Activated naive CD8-positive, alpha-beta T cell treated with anti-CD3 and anti-CD28 coated beads, Interleukin-2, amount 10 ng/mL, durations not matched to agents 7 days and 5 days (primary cell): ENCODE measurements at regions not wholly inside any gene's neighbourhood (a gene's known extent, or its start where the extent isn't known, plus 50 kb on each side); places are given as distances from the start of the nearest gene placed in this dataset.

Source experiments
- ATAC-seq: fragments of 150-1000 bp; cut with Tn5 transposase; one replicate; pipeline ENCODE4 v1.10.0; 2021; ENCODE audit warnings: low read depth, moderate library complexity
- POLR2A ChIA-PET: fragments of 350-600 bp; sonication (Branson Sonifier 250); formaldehyde crosslinking; loops from one replicate; lab custom pipeline; 2021; ENCODE audit warnings: antibody characterized with exemption; lab: Charles Lee
- DNase-seq: peaks from one replicate; pipeline ENCODE4 v3.0.0; 2021
- H3K27ac Mint-ChIP-seq: one replicate; pipeline ENCODE4 v1.8.0; 2022; ENCODE audit warnings: mild to moderate bottlenecking, mixed read lengths
- H3K27me3 Mint-ChIP-seq: one replicate; pipeline ENCODE4 v1.8.0; 2022; ENCODE audit warnings: mild to moderate bottlenecking, moderate library complexity, mixed read lengths
- H3K36me3 Mint-ChIP-seq: one replicate; pipeline ENCODE4 v1.8.0; 2021; ENCODE audit warnings: mild to moderate bottlenecking, mixed read lengths
- H3K4me1 Mint-ChIP-seq: one replicate; pipeline ENCODE4 v1.8.0; 2021; ENCODE audit warnings: mixed read lengths
- H3K4me3 Mint-ChIP-seq: one replicate; pipeline ENCODE4 v1.8.0; 2022; ENCODE audit warnings: mild to moderate bottlenecking, moderate library complexity, mixed read lengths
- H3K9me3 Mint-ChIP-seq: one replicate; pipeline ENCODE4 v1.8.0; 2021; ENCODE audit warnings: mixed read lengths

DNA sequence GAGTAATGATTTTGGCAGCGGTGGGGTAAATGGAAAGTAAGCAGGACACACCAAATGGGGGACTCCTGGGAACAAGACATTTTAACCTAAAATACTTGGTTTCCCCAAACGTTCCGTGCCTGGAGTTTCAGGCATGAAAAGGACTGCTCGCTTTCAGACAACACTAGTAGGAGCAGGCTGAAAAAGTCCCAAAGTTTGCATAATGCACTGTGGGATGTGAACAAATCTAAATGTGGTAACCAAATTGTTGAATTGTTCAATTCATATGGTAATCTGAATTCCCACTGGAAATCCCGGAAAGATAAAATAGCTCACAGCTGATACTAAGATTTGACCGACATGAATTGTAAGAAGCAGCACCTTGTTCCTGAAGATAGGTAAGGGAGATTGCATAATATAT, 467.2 kb upstream of the ARGLU1 start:
- Mint-ChIP-seq H3K4me3 (no peak overlapping the region), H3K36me3 (no peaks in the 10 kb centered on the region), H3K27ac (no peak overlapping the region), H3K9me3 (peaks cover 5% of the 10 kb centered on the region), H3K27me3 (no peaks in the 10 kb centered on the region), H3K4me1 (no peaks in the 10 kb centered on the region)
- POLR2A ChIA-PET: no interaction called here
- no peak for ATAC-seq
- no peak for DNase-seq

GRCh38 chr13:107034236-107034872, 466.4 kb upstream of the ARGLU1 start:
- POLR2A ChIA-PET: no interaction called here
- H3K27ac Mint-ChIP-seq: no peak overlapping the region
- H3K4me1 Mint-ChIP-seq: no peaks in the 10 kb centered on the region

GRCh38 chr13:107031716-107032115, 463.8 kb upstream of the ARGLU1 start:
- Mint-ChIP-seq H3K9me3 (peaks cover 7% of the 10 kb centered on the region), H3K27me3 (no peaks in the 10 kb centered on the region)
- POLR2A ChIA-PET: no interaction called here

More at GRCh38 chr13:107034236-107034872, 466.4 kb upstream of the ARGLU1 start:
- Mint-ChIP-seq H3K27me3 (no peaks in the 10 kb centered on the region), H3K36me3 (no peaks in the 10 kb centered on the region), H3K9me3 (peaks cover 5% of the 10 kb centered on the region), H3K4me3 (no peak overlapping the region)
- DNase-seq (no peak), ATAC-seq (no peak)

GRCh38 chr13:107028751-107029150, 460.8 kb upstream of the ARGLU1 start:
- Mint-ChIP-seq H3K9me3 (peaks cover 2% of the 10 kb centered on the region), H3K4me3 (no peak overlapping the region), H3K27me3 (no peaks in the 10 kb centered on the region), H3K36me3 (no peaks in the 10 kb centered on the region), H3K27ac (no peak overlapping the region), H3K4me1 (no peaks in the 10 kb centered on the region)
- no peak for ATAC-seq
- DNase-seq: no peak
- POLR2A ChIA-PET: no interaction called here

More at GRCh38 chr13:107031716-107032115, 463.8 kb upstream of the ARGLU1 start:
- Mint-ChIP-seq H3K36me3 (no peaks in the 10 kb centered on the region), H3K4me1 (no peaks in the 10 kb centered on the region), H3K4me3 (no peak overlapping the region), H3K27ac (no peak overlapping the region)
- ATAC-seq: no peak
- no peak for DNase-seq

DNA sequence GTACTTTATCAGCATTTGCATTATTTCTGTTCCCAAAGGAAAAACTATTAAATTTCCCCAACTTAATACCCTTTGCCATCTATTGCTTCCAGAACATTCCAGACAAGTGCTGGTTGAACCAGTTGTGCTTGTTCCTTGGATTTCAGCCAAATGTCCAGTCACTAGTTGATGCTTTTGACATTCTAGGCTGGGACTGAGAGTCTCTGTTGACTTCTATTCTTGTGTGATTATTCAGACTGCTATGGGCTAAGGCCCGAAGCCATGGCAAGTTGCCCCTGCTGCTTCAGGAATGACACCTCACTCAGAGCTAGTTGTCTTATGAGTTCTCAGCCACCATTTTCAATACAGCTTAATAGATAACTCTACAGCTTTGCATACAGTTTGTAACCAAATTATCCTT, 458.1 kb upstream of the ARGLU1 start:
- H3K36me3 Mint-ChIP-seq: no peaks in the 10 kb centered on the region
- no peaks in the 10 kb centered on the region for H3K4me1 Mint-ChIP-seq
- no peaks in the 10 kb centered on the region for H3K27me3 Mint-ChIP-seq
- POLR2A ChIA-PET: no interaction called here
- H3K9me3 Mint-ChIP-seq: peaks cover 2% of the 10 kb centered on the region
- no peak for ATAC-seq
- DNase-seq: no peak
- H3K4me3 Mint-ChIP-seq: no peak overlapping the region
- no peak overlapping the region for H3K27ac Mint-ChIP-seq

DNA sequence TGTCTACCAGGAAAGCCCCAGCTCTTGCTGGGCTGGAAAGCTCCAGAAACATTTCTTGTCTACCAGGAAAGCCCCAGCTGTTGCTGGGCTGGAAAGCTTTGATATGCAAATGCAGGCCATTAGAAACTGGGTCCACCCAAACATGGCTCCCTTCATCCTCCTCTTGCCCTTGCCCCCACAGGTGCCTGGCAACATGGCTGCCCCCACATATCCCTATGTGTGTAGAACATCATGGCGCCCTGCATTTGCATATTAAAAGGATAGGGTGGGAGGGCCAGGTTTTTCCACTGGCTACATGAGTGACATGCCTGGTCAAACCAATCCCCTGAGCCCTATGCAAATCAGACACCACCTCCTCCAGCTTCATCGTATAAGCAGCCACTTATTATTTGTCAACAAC, 455.4 kb upstream of the ARGLU1 start:
- DNase-seq: no peak
- H3K27me3 Mint-ChIP-seq: no peaks in the 10 kb centered on the region
- peaks cover 4% of the 10 kb centered on the region for H3K9me3 Mint-ChIP-seq
- no peak for ATAC-seq
- no peaks in the 10 kb centered on the region for H3K36me3 Mint-ChIP-seq
- H3K4me3 Mint-ChIP-seq: no peak overlapping the region
- POLR2A ChIA-PET: no interaction called here
- no peaks in the 10 kb centered on the region for H3K4me1 Mint-ChIP-seq
- no peak overlapping the region for H3K27ac Mint-ChIP-seq

GRCh38 chr13:107020393-107020792, 452.5 kb upstream of the ARGLU1 start:
- H3K9me3 Mint-ChIP-seq: peaks cover 3% of the 10 kb centered on the region
- H3K36me3 Mint-ChIP-seq: no peaks in the 10 kb centered on the region
- POLR2A ChIA-PET: no interaction called here
- H3K27ac Mint-ChIP-seq: no peak overlapping the region
- H3K4me3 Mint-ChIP-seq: no peak overlapping the region
- ATAC-seq (no peak), DNase-seq (no peak)
- no peaks in the 10 kb centered on the region for H3K27me3 Mint-ChIP-seq
- H3K4me1 Mint-ChIP-seq: no peaks in the 10 kb centered on the region

- DNase-seq: no peak
- Mint-ChIP-seq H3K27ac (no peak overlapping the region), H3K36me3 (no peaks in the 10 kb centered on the region)
Measured at GRCh38 chr13:107018285-107018684, 450.3 kb upstream of the ARGLU1 start.

GRCh38 chr13:107006661-107007060, 438.7 kb upstream of the ARGLU1 start:
- Mint-ChIP-seq H3K27ac (no peak overlapping the region), H3K27me3 (no peaks in the 10 kb centered on the region), H3K9me3 (no peaks in the 10 kb centered on the region), H3K36me3 (no peaks in the 10 kb centered on the region), H3K4me3 (no peak overlapping the region), H3K4me1 (no peaks in the 10 kb centered on the region)
- DNase-seq: no peak
- no peak for ATAC-seq
- POLR2A ChIA-PET: no interaction called here

More at GRCh38 chr13:107018285-107018684, 450.3 kb upstream of the ARGLU1 start:
- H3K9me3 Mint-ChIP-seq: peaks cover 3% of the 10 kb centered on the region
- H3K4me1 Mint-ChIP-seq: no peaks in the 10 kb centered on the region
- POLR2A ChIA-PET: no interaction called here
- H3K4me3 Mint-ChIP-seq: no peak overlapping the region
- no peak for ATAC-seq
- no peaks in the 10 kb centered on the region for H3K27me3 Mint-ChIP-seq

GRCh38 chr13:107005577-107005976, 437.6 kb upstream of the ARGLU1 start:
- no peaks in the 10 kb centered on the region for H3K9me3 Mint-ChIP-seq
- no peaks in the 10 kb centered on the region for H3K27me3 Mint-ChIP-seq
- H3K36me3 Mint-ChIP-seq: no peaks in the 10 kb centered on the region
- POLR2A ChIA-PET: no interaction called here
- DNase-seq (no peak), ATAC-seq (no peak)
- H3K27ac Mint-ChIP-seq: no peak overlapping the region
- no peak overlapping the region for H3K4me3 Mint-ChIP-seq
- H3K4me1 Mint-ChIP-seq: no peaks in the 10 kb centered on the region

GRCh38 chr13:107003911-107004310, 436.0 kb upstream of the ARGLU1 start:
- H3K4me1 Mint-ChIP-seq: no peaks in the 10 kb centered on the region
- POLR2A ChIA-PET: no interaction called here
- H3K27ac Mint-ChIP-seq: no peak overlapping the region
- H3K27me3 Mint-ChIP-seq: no peaks in the 10 kb centered on the region
- no peak overlapping the region for H3K4me3 Mint-ChIP-seq
- no peaks in the 10 kb centered on the region for H3K36me3 Mint-ChIP-seq
- H3K9me3 Mint-ChIP-seq: no peaks in the 10 kb centered on the region
- ATAC-seq (no peak), DNase-seq (no peak)

DNA sequence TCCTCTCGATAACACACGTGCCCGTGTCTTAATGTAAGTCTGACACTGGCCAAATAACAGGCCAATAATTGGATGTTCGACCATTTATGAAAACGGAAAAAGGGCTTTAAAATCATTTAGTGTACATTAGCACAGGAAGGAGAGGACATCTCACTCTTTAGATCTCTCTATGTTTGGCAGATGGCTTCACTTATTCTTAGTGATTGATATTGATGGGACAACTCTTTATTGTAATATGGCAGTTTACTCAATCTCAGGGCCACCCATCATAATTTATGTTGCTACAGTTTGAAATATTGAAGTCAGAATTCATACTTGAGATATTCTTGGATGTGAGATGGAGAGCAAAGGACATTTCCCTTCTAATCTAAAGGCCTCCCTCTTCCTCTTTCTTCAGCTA, 430.7 kb upstream of the ARGLU1 start:
- ATAC-seq (no peak), DNase-seq (no peak)
- no peak overlapping the region for H3K27ac Mint-ChIP-seq
- POLR2A ChIA-PET: no interaction called here
- H3K36me3 Mint-ChIP-seq: no peaks in the 10 kb centered on the region
- no peaks in the 10 kb centered on the region for H3K4me1 Mint-ChIP-seq
- peaks cover 2% of the 10 kb centered on the region for H3K9me3 Mint-ChIP-seq
- no peaks in the 10 kb centered on the region for H3K27me3 Mint-ChIP-seq
- no peak overlapping the region for H3K4me3 Mint-ChIP-seq

GRCh38 chr13:106997696-106998095, 429.8 kb upstream of the ARGLU1 start:
- ATAC-seq: no peak
- Mint-ChIP-seq H3K36me3 (no peaks in the 10 kb centered on the region), H3K27me3 (no peaks in the 10 kb centered on the region), H3K9me3 (peaks cover 2% of the 10 kb centered on the region), H3K4me1 (no peaks in the 10 kb centered on the region), H3K4me3 (no peak overlapping the region), H3K27ac (no peak overlapping the region)
- POLR2A ChIA-PET: no interaction called here
- DNase-seq: no peak

DNA sequence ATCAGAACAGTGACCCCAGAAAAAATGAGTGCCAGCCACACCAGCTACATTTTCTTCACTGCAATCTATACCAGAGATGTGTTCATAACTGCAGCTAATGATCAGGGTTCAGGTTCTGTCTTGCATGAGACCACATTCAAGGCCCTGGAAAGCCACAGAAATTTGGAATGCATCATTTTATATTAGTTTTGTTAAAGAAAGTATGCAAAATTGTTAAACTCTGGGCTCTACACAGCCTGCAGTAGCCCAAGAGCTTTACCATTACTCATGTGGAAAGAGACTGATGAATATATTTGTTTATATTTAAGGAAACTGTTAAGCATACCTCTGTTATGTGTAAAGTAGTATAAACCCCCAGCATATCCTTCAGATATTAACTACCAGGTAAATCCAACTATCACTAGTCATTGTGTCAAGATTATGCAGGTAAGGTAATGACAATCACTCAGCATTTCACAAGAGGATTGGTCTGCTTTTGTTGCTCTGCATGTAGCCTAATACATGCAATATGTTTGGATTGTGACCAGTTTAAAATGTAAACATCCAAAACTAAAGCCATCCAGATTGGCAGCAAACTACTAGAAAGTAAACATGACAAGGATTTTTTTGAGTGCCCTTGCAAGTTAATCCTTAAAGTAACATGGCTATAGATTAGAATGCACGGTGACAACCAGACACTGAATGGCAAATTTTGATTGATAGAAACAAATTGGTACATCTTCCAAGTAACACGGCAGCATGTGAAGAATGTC, 429.1 kb upstream of the ARGLU1 start:
- Mint-ChIP-seq H3K27ac (no peak overlapping the region), H3K4me1 (no peaks in the 10 kb centered on the region), H3K27me3 (no peaks in the 10 kb centered on the region), H3K36me3 (no peaks in the 10 kb centered on the region), H3K9me3 (peaks cover 2% of the 10 kb centered on the region), H3K4me3 (no peak overlapping the region)
- ATAC-seq (no peak), DNase-seq (no peak)
- POLR2A ChIA-PET: no interaction called here
